DMS53 treated with DMSO at 0.1 percent for 48 hours (cell line): ENCODE measurements at regions not wholly inside any gene's neighbourhood (a gene's known extent, or its start where the extent isn't known, plus 50 kb on each side); places are given as distances from the start of the nearest gene placed in this dataset.
"Not testable (repeated sequence)": the region's sequence is repeated elsewhere in the genome, so short reads cannot be mapped to it uniquely, and the experiment has no call there.

ENCODE experiments used
- DNase-seq: peaks from one replicate; lab custom pipeline; 2025; ENCODE audit not compliant: unreplicated experiment; lab: John Stamatoyannopoulos, UW

- no peak for DNase-seq
These were observed 81.7 kb downstream of the IER5 start for GRCh38 chr1:181170194-181170593.

GRCh38 chr1:181172082-181172481 is 83.6 kb downstream of the IER5 start:
- DNase-seq: no peak

- DNase-seq: no peak
These were observed 85.4 kb downstream of the IER5 start for GRCh38 chr1:181173761-181174447.

GRCh38 chr1:181174861-181175260 is 86.4 kb downstream of the IER5 start:
- DNase-seq: no peak

- no peak for DNase-seq
These were observed 86.9 kb downstream of the IER5 start for GRCh38 chr1:181175356-181175910.

- no peak for DNase-seq
These were observed 87.5 kb downstream of the IER5 start for GRCh38 chr1:181175955-181176354.

- no peak for DNase-seq
These were observed 89.9 kb downstream of the IER5 start for GRCh38 chr1:181178241-181178879.

GRCh38 chr1:181179279-181179986 is 90.9 kb downstream of the IER5 start:
- no peak for DNase-seq

GRCh38 chr1:181179987-181180365 is 91.5 kb downstream of the IER5 start:
- DNase-seq: no peak

GRCh38 chr1:181180407-181181031 is 92.0 kb downstream of the IER5 start:
- no peak for DNase-seq

- DNase-seq: no peak
These were observed 93.5 kb downstream of the IER5 start for GRCh38 chr1:181181792-181182585.

GRCh38 chr1:181184621-181185020 is 96.1 kb downstream of the IER5 start:
- no peak for DNase-seq

- no peak for DNase-seq
These were observed 97.0 kb downstream of the IER5 start for GRCh38 chr1:181185461-181185860.

- not testable (repeated sequence) for DNase-seq
These were observed 97.6 kb downstream of the IER5 start for GRCh38 chr1:181186133-181186532.

- DNase-seq: no peak
These were observed 99.0 kb downstream of the IER5 start for GRCh38 chr1:181187337-181188126.

GRCh38 chr1:181189245-181189644 is 100.7 kb downstream of the IER5 start:
- DNase-seq: no peak

- DNase-seq: peak; percentile 51
These were observed 101.3 kb downstream of the IER5 start for GRCh38 chr1:181189691-181190363.

- DNase-seq: peak; percentile 7
These were observed 102.0 kb downstream of the IER5 start for GRCh38 chr1:181190364-181191035.
